D721Med (cell line): ENCODE measurements at regions not wholly inside any gene's neighbourhood (a gene's known extent, or its start where the extent isn't known, plus 50 kb on each side); places are given as distances from the start of the nearest gene placed in this dataset.

Experiments
- DNase-seq: peaks from one replicate; pipeline ENCODE4 v3.0.0; 2011; ENCODE audit warnings: low spot score; ENCODE audit not compliant: insufficient read length
- FAIRE-seq: peaks from 2 replicates; lab custom pipeline; 2011; peaks lifted over from hg19 to GRCh38; lab: Jason Lieb, UNC
- TF ChIP-seq, protein P1 (sequence below): IDR thresholded peaks from 2 replicates; pipeline ENCODE4 v1.5.1; 2012; ENCODE audit warnings: mild to moderate bottlenecking, control low read depth; ENCODE audit not compliant: insufficient read depth; ENCODE audit errors: missing control alignments

DNA sequence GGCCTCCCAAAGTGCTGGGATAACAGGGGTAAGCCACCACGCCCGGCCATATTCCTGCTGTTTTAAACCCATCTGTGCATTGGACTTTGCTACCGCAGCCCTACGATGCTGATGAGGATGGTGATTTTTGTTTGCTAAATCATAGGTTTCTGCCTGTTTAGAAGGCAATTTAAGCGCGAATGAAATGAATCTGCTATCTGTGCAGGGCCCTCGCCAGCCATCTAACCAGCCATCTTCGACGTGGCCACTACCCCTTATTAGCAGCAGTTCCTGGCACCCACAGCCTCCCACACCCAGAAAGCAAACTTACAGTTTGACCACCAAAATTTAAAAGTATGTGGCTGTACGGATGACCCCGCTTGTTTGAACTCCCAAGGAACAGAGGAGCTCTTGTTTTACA lies 178.5 kb downstream of the SHOX start:
- DNase-seq (no peak), FAIRE-seq (no peak)
- TF ChIP-seq, protein P1, sequence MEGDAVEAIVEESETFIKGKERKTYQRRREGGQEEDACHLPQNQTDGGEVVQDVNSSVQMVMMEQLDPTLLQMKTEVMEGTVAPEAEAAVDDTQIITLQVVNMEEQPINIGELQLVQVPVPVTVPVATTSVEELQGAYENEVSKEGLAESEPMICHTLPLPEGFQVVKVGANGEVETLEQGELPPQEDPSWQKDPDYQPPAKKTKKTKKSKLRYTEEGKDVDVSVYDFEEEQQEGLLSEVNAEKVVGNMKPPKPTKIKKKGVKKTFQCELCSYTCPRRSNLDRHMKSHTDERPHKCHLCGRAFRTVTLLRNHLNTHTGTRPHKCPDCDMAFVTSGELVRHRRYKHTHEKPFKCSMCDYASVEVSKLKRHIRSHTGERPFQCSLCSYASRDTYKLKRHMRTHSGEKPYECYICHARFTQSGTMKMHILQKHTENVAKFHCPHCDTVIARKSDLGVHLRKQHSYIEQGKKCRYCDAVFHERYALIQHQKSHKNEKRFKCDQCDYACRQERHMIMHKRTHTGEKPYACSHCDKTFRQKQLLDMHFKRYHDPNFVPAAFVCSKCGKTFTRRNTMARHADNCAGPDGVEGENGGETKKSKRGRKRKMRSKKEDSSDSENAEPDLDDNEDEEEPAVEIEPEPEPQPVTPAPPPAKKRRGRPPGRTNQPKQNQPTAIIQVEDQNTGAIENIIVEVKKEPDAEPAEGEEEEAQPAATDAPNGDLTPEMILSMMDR: no peak

DNA sequence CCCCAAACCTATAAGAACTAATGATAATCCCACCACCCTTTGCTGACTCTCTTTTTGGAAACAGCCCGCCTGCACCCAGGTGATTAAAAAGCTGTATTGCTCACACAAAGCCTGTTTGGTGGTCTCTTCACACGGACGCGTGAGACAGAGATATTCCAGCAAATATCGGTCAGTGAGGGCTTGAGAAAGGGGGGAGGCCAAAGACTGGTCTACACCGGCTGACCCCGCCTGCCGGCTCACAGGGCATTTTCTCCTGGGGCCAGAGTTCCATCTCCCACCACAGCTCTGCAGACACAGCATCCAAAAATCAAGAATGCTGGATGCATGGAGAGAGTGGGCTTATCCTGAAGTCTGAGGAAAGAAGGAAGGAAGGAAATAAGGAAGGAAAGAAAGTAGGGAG lies 176.0 kb downstream of the SHOX start:
- TF ChIP-seq, protein P1: no peak
- DNase-seq (no peak), FAIRE-seq (no peak)

DNA sequence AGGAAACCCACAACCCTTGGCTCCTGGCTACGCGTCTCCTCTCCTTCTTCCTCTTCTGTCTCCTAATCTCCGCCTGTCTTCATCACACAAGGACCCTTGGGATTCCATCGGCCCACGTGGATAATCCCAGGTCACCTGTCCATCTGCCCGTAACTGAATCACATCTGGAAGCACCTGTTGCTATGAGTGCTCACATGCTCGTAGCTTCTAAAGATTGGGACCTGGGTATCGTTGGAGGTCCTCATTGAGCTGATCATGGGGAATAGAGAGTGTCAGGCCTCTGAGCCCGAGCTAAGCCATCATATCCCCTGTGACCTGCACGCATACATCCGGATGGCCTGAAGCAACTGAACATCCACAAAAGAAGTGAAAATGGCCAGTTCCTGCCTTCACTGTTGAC lies 175.4 kb downstream of the SHOX start:
- TF ChIP-seq, protein P1: no peak
- no peak for DNase-seq
- FAIRE-seq: no peak

DNA sequence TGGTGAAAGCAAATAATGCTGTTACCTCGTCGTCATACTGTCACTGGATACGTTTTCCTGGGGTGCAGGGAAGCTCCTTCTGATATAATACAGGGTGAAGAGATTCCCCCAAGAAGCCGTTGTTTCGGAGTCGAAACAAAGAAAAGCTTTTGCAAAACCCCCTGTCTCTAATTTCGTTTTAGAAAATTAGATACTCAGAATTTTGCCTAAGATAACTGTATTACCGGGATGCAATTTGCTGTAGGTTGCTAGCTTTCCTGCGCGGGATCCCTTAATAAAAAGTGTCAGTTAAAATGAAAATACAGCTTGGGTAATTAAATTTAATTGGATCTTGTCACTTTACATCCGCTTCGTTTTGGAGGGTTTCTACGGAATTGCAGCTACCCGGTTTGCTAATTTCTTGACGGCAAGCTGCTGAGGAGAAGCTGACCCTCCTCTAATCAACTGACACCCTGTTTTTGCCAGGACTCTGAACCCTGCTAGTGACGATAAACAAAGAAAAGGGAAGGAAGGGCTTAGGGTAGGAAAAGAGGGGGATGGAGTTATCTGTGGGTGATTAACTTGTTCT lies 174.6 kb downstream of the SHOX start:
- TF ChIP-seq, protein P1: no peak
- DNase-seq: no peak
- no peak for FAIRE-seq

DNA sequence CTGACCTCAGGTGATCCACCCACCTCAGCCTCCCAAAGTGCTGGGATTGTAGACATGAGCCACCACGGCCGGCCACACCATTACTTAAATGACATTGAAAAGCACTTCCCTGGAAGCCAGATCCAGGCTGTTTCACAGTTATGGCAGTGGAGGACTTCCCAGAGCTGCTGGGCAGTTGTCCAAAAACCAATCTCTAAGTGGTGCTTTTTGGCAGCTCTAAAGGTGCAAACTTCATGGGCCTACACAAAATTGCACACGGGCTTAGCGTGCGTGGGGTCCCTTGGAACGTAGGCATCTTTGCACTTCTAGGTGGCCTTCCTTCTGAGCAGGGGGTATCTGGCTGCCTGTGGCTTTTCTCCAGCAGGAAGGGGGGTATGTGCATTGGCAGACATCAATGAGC lies 172.3 kb downstream of the SHOX start:
- TF ChIP-seq, protein P1: no peak
- FAIRE-seq: no peak
- no peak for DNase-seq

DNA sequence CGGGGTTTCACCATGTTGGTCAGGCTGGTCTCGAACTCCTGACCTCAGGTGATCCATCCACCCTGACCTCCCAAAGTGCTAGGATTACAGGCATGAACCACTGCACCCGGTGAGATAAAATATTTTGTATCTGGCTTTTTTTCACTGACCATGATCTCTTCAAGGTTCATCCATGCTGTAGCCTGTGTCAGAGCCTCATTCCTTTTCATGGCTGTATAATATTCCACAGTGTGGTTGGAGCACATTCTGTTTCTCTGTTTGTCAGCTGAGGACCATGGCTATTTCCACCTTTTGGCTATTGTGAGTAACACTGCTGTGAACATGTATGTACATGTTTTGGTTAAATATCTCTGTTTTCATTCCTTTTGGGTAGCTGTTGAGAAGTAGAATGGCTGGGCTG lies 169.2 kb downstream of the SHOX start:
- DNase-seq: no peak
- TF ChIP-seq, protein P1: no peak
- FAIRE-seq: no peak

DNA sequence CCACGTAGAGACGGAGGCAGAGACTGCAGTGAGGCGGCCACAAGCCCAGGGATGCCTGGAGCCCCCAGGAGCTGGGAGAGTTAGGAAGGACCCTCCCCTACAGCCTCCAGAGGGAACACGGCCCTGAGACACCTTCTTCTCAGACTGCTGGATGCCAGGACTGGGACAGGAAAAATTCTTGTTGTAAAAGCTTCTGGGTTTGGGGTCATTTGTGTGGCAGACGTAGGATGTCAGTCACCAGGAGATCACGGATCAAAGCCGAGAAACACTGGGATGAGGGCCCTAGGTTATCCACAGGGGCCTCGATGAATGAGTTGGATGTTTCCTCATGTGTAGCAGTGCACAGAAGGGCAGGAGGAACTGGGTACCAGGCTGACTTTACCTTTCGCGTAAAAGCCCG lies 163.7 kb downstream of the SHOX start:
- FAIRE-seq (no peak), DNase-seq (no peak)
- TF ChIP-seq, protein P1: no peak
